ENCODE measurements at regions not wholly inside any gene's neighbourhood (a gene's known extent, or its start where the extent isn't known, plus 50 kb on each side); places are given as distances from the start of the nearest gene placed in this dataset.

DNA sequence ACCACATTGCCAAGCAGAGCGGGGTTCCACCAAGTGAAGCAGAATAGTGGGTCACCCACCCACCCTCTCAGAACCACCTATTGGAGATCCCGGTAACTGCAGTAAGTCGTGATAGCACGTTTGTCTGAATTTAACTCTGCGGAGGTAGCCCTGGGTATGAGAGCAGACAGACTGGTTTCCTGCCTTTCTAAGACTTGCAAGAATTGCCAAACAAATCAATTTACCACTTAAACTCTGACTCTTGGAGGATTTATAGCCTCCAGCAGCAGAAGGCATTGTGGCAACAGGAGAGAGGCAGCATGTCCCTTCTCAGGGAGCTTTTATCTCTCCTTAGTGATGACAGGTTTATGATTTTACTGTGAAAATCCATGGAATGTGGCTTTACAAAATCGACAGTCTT lies 287.9 kb upstream of the FMN2 start:
- Histone ChIP-seq H3K4me3 (replicated peaks; ENCODE audit: low read depth, low read length) (no peak overlapping the region), H3K27me3 (replicated peaks; ENCODE audit: control insufficient read depth, insufficient read depth, low read length) (no peaks in the 10 kb centered on the region), H3K36me3 (ENCODE audit: control insufficient read depth, insufficient read depth, low read length) (no peaks in the 10 kb centered on the region)
- TF ChIP-seq, protein P1, sequence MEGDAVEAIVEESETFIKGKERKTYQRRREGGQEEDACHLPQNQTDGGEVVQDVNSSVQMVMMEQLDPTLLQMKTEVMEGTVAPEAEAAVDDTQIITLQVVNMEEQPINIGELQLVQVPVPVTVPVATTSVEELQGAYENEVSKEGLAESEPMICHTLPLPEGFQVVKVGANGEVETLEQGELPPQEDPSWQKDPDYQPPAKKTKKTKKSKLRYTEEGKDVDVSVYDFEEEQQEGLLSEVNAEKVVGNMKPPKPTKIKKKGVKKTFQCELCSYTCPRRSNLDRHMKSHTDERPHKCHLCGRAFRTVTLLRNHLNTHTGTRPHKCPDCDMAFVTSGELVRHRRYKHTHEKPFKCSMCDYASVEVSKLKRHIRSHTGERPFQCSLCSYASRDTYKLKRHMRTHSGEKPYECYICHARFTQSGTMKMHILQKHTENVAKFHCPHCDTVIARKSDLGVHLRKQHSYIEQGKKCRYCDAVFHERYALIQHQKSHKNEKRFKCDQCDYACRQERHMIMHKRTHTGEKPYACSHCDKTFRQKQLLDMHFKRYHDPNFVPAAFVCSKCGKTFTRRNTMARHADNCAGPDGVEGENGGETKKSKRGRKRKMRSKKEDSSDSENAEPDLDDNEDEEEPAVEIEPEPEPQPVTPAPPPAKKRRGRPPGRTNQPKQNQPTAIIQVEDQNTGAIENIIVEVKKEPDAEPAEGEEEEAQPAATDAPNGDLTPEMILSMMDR (IDR thresholded peaks at IDR 0.05; ENCODE audit: insufficient read depth, low read length, poor library complexity, severe bottlenecking) = no peak
- DNase-seq (ENCODE audit: extremely low read depth, insufficient read length) = no peak

DNA sequence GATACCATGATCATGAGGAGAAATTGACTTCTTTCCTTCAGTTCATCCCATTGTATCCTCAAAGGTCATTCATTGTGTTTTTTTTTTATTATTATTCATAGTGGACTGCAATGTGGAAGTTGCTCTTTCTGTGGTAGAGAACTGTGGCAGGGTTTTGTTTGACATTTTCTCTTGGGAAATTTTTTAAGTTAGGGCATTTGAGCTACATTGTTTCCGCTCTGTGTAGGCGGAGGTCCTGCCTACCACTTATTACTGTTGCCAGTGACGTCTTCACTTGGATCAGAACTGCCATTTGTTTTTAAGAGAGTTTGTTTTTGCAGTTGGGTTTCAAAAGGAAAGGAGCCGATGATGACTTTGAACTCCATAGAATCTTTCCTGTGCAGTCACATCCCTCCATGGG lies 287.4 kb upstream of the FMN2 start:
- no peak for DNase-seq (ENCODE audit: extremely low read depth, insufficient read length)
- no peaks in the 10 kb centered on the region for H3K27me3 ChIP-seq (replicated peaks; ENCODE audit: control insufficient read depth, insufficient read depth, low read length)
- TF ChIP-seq, protein P1 (IDR thresholded peaks at IDR 0.05; ENCODE audit: insufficient read depth, low read length, poor library complexity, severe bottlenecking) = no peak
- no peaks in the 10 kb centered on the region for H3K36me3 ChIP-seq (ENCODE audit: control insufficient read depth, insufficient read depth, low read length)
- H3K4me3 ChIP-seq (replicated peaks; ENCODE audit: low read depth, low read length) = no peak overlapping the region

DNA sequence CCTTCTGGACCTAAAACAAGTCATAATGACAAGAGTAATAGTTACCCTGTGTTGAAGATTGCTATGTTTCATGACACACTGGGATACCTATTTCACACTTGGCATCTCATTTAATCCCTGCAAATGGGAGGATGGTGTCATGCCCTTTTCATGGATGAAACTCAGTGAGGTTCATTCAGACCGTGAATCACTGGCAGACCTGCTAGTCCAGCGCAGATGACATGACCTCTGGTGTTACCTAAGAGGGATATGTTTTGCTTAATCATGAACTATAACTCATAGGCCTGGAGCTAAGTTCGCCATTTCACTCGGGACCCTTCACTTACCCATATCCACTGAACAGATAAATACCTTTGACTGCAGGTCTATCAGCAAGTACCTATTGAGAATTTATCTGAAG lies 286.6 kb upstream of the FMN2 start:
- no peaks in the 10 kb centered on the region for H3K27me3 ChIP-seq (replicated peaks; ENCODE audit: control insufficient read depth, insufficient read depth, low read length)
- H3K4me3 ChIP-seq (replicated peaks; ENCODE audit: low read depth, low read length) = no peak overlapping the region
- TF ChIP-seq, protein P1 (IDR thresholded peaks at IDR 0.05; ENCODE audit: insufficient read depth, low read length, poor library complexity, severe bottlenecking) = no peak
- DNase-seq (ENCODE audit: extremely low read depth, insufficient read length) = no peak
- no peaks in the 10 kb centered on the region for H3K36me3 ChIP-seq (ENCODE audit: control insufficient read depth, insufficient read depth, low read length)

DNA sequence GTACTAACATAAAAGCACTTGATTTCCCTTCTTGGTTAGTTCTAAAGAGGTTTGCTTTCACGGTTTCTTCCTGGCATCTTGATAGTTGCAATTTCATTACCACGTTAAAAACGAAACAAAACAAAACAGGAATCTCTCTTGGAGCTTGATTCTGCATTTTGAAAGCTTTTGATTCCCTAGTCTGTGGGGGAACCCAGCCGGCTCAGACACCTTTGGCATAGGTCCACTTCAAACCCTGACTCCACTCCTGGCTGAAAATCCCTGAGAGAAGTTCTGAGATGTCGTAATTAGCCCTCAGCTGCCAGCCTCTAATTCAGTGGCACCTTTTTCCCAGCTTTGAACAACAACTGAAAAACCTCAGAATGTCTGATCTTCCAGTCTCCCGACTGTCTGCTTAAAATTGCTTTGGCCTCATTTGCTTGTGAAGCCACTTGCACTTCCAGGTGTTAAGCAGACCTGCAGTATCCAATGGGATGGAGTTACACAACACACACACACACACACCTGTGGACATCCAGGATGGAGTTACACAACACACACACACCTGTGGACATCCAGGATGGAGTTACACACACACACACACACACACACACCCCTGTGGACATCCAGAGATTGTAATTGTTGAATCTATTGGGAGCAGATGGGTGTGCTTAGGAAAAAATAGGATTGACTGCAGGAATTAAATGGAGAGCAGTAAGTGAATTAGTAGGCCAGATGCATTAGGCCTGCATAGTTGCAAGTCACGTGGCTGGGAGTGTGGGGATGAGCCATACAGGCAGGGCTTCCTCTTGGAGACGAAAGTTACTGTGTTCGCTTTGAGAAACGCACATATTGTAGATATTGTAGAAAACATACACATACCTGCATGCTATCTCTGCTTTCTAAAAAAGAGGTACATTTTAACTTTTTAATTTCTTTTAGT lies 285.6 kb upstream of the FMN2 start:
- H3K27me3 ChIP-seq (replicated peaks; ENCODE audit: control insufficient read depth, insufficient read depth, low read length) = no peaks in the 10 kb centered on the region
- TF ChIP-seq, protein P1 (IDR thresholded peaks at IDR 0.05; ENCODE audit: insufficient read depth, low read length, poor library complexity, severe bottlenecking) = no peak
- no peaks in the 10 kb centered on the region for H3K36me3 ChIP-seq (ENCODE audit: control insufficient read depth, insufficient read depth, low read length)
- H3K4me3 ChIP-seq (replicated peaks; ENCODE audit: low read depth, low read length) = no peak overlapping the region
- no peak for DNase-seq (ENCODE audit: extremely low read depth, insufficient read length)

DNA sequence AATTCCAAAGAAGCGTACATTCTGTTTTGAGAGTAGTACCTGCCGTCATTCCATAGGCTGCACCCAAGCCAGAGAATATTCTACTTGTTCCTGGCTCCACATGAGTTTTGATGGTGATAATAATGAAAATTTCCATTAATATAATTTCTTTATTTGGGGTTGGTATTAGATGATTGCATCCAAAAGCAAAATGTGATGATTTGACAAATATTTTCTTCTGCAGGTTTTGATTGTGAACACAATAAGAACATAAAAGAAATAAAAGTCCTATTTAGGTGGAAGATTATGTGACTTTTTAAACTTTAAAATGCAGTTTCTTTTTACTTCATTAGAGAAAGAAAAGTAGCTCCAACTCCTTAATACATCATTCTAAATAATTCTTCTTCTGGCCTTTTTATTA lies 284.8 kb upstream of the FMN2 start:
- TF ChIP-seq, protein P1 (IDR thresholded peaks at IDR 0.05; ENCODE audit: insufficient read depth, low read length, poor library complexity, severe bottlenecking) = no peak
- no peak for DNase-seq (ENCODE audit: extremely low read depth, insufficient read length)
- no peak overlapping the region for H3K4me3 ChIP-seq (replicated peaks; ENCODE audit: low read depth, low read length)

More for the DNA sequence above, 284.8 kb upstream of the FMN2 start:
- Histone ChIP-seq H3K36me3 (ENCODE audit: control insufficient read depth, insufficient read depth, low read length) (no peaks in the 10 kb centered on the region), H3K27me3 (replicated peaks; ENCODE audit: control insufficient read depth, insufficient read depth, low read length) (no peaks in the 10 kb centered on the region)
